Glutamatergic neuron (in vitro differentiated cells): ENCODE measurements at regions not wholly inside any gene's neighbourhood (a gene's known extent, or its start where the extent isn't known, plus 50 kb on each side); places are given as distances from the start of the nearest gene placed in this dataset.

Source experiments
- DNase-seq: peaks from one replicate; pipeline ENCODE4 v3.0.0; 2022
- H3K27ac Mint-ChIP-seq: one replicate; pipeline ENCODE4 v1.8.0; 2020; ENCODE audit warnings: mild to moderate bottlenecking, mixed read lengths, inconsistent platforms; ENCODE audit not compliant: unreplicated experiment
- H3K27me3 Mint-ChIP-seq: one replicate; pipeline ENCODE4 v1.8.0; 2020; ENCODE audit warnings: mild to moderate bottlenecking, moderate library complexity, mixed read lengths, inconsistent platforms; ENCODE audit not compliant: unreplicated experiment
- H3K36me3 Mint-ChIP-seq: one replicate; pipeline ENCODE4 v1.8.0; 2020; ENCODE audit warnings: mild to moderate bottlenecking, mixed read lengths, inconsistent platforms; ENCODE audit not compliant: unreplicated experiment
- H3K4me1 Mint-ChIP-seq: one replicate; pipeline ENCODE4 v1.8.0; 2020; ENCODE audit warnings: mild to moderate bottlenecking, low read depth, mixed read lengths, inconsistent platforms; ENCODE audit not compliant: unreplicated experiment
- H3K4me3 Mint-ChIP-seq: one replicate; pipeline ENCODE4 v1.8.0; 2020; ENCODE audit warnings: mild to moderate bottlenecking, mixed read lengths, inconsistent platforms; ENCODE audit not compliant: unreplicated experiment
- H3K9me3 Mint-ChIP-seq: one replicate; pipeline ENCODE4 v1.8.0; 2020; ENCODE audit warnings: mild to moderate bottlenecking, moderate library complexity, mixed read lengths, inconsistent platforms; ENCODE audit not compliant: unreplicated experiment
- TF ChIP-seq, protein P1 (sequence below): fragments of 200-600 bp; sonication (generic); IDR thresholded peaks from one replicate; pipeline ENCODE4 v1.5.0; 2021; ENCODE audit not compliant: partially characterized antibody, unreplicated experiment

DNA sequence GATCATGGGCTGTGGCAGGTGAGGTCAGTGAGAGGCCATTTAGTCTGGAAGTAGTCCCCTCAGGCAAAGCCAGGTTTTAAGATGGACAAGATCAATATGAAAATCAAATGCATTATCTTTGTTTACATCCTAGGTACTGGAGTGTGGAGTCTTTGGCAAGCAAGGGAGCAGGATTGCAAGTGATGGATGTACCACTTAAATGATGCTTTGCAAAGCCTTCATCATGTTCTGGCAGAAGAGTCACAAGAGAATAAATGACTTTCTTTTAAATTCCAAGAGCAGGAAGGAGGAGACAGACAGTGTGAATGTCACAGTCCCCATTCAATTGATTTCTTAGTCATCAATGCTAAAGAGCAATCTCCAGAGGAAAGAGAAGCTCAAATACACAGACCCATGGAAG, 908.3 kb downstream of the FAM181B start:
- H3K27me3 Mint-ChIP-seq: no peaks in the 10 kb centered on the region
- H3K27ac Mint-ChIP-seq: no peak overlapping the region
- H3K4me1 Mint-ChIP-seq: peaks cover 9% of the 10 kb centered on the region
- peaks cover 3% of the 10 kb centered on the region for H3K9me3 Mint-ChIP-seq
- H3K36me3 Mint-ChIP-seq: no peaks in the 10 kb centered on the region
- no peak overlapping the region for H3K4me3 Mint-ChIP-seq
- DNase-seq: peak; percentile 22
- TF ChIP-seq, protein P1, sequence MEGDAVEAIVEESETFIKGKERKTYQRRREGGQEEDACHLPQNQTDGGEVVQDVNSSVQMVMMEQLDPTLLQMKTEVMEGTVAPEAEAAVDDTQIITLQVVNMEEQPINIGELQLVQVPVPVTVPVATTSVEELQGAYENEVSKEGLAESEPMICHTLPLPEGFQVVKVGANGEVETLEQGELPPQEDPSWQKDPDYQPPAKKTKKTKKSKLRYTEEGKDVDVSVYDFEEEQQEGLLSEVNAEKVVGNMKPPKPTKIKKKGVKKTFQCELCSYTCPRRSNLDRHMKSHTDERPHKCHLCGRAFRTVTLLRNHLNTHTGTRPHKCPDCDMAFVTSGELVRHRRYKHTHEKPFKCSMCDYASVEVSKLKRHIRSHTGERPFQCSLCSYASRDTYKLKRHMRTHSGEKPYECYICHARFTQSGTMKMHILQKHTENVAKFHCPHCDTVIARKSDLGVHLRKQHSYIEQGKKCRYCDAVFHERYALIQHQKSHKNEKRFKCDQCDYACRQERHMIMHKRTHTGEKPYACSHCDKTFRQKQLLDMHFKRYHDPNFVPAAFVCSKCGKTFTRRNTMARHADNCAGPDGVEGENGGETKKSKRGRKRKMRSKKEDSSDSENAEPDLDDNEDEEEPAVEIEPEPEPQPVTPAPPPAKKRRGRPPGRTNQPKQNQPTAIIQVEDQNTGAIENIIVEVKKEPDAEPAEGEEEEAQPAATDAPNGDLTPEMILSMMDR: no peak

- Mint-ChIP-seq H3K36me3 (no peaks in the 10 kb centered on the region), H3K27me3 (no peaks in the 10 kb centered on the region), H3K27ac (no peak overlapping the region), H3K9me3 (no peaks in the 10 kb centered on the region), H3K4me1 (peaks cover 2% of the 10 kb centered on the region), H3K4me3 (no peak overlapping the region)
- DNase-seq: no peak
- TF ChIP-seq, protein P1: no peak
Observed at GRCh38 chr11:81819462-81819861, 914.2 kb downstream of the FAM181B start.

- no peak for DNase-seq
- Mint-ChIP-seq H3K27ac (no peak overlapping the region), H3K27me3 (peaks cover 1% of the 10 kb centered on the region), H3K36me3 (no peaks in the 10 kb centered on the region), H3K9me3 (no peaks in the 10 kb centered on the region), H3K4me1 (no peaks in the 10 kb centered on the region), H3K4me3 (no peak overlapping the region)
- TF ChIP-seq, protein P1: no peak
Observed at GRCh38 chr11:81804858-81805257, 928.8 kb downstream of the FAM181B start.

DNA sequence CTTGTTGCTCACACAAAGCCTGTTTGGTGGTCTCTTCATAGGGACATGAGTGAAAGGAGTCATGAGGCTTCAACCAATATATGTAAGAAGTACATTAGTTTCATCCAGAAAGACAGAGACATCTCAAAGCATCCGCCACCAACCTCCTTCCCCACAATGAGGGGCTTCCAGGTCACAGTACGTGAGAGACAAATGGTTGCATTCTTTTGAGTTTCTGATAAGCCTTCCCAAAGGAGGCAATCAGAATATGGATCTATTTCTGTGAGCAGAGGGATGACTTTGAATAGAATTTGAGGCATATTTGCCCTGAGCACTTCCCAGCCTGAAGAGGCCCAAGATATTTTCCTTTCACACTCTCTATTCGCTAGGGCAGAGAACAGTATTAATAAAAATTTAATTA, 931.1 kb downstream of the FAM181B start:
- H3K4me1 Mint-ChIP-seq: no peaks in the 10 kb centered on the region
- DNase-seq: no peak
- TF ChIP-seq, protein P1: no peak
- H3K36me3 Mint-ChIP-seq: no peaks in the 10 kb centered on the region
- peaks cover 1% of the 10 kb centered on the region for H3K27me3 Mint-ChIP-seq
- H3K9me3 Mint-ChIP-seq: no peaks in the 10 kb centered on the region
- H3K27ac Mint-ChIP-seq: no peak overlapping the region
- no peak overlapping the region for H3K4me3 Mint-ChIP-seq

- TF ChIP-seq, protein P1: no peak
- no peaks in the 10 kb centered on the region for H3K9me3 Mint-ChIP-seq
- peaks cover 6% of the 10 kb centered on the region for H3K4me1 Mint-ChIP-seq
- H3K4me3 Mint-ChIP-seq: no peak overlapping the region
- H3K36me3 Mint-ChIP-seq: no peaks in the 10 kb centered on the region
- no peaks in the 10 kb centered on the region for H3K27me3 Mint-ChIP-seq
- no peak overlapping the region for H3K27ac Mint-ChIP-seq
- DNase-seq: no peak
Observed at GRCh38 chr11:81792416-81792815, 941.2 kb downstream of the FAM181B start.
